HCT116 (cell line): ENCODE measurements at regions not wholly inside any gene's neighbourhood (a gene's known extent, or its start where the extent isn't known, plus 50 kb on each side); places are given as distances from the start of the nearest gene placed in this dataset.

Experiments
- ATAC-seq: fragments of 200-7000 bp; cut with Tn5 transposase; 2 replicates; pipeline ENCODE4 v1.9.1; 2020; ENCODE audit warnings: mild to moderate bottlenecking, moderate library complexity
- BruUV-seq: library from RNA; stranded (reverse); fragments of 400-500 nt; replicated peaks from 2 replicates; lab custom pipeline; 2021; lab: Mats Ljungman, UMichigan
- CTCF ChIA-PET: fragments of 300-600 bp; sonication (Branson Sonifier 250); formaldehyde crosslinking; loops from one replicate; lab custom pipeline; 2021; ENCODE audit warnings: antibody characterized with exemption; lab: Charles Lee
- POLR2A ChIA-PET: fragments of 300-600, 350-600 bp; sonication (Branson Sonifier 250); formaldehyde crosslinking; loops from one replicate; lab custom pipeline; 2021; ENCODE audit warnings: antibody characterized with exemption; lab: Charles Lee
- RAD21 ChIA-PET, 2 experiments: fragments of 300-600 bp; sonication (Branson Sonifier 250); formaldehyde crosslinking; loops; one replicate each; lab custom pipeline; 2023; ENCODE audit warnings: low total read pairs in 2 of 2; ENCODE audit not compliant: uncharacterized antibody in 2 of 2, unreplicated experiment in 2 of 2, low non-redundant PET in 1 of 2; lab: Charles Lee
- DNase-seq: peaks from one replicate; pipeline ENCODE4 v3.0.0-alpha.2; 2010; ENCODE audit warnings: low read depth, low spot score
- H2AFZ ChIP-seq: fragments of 200-600 bp; shearing (Covaris generic), sonication (generic); 2 replicates; pipeline ENCODE4 v1.6.1; 2017; ENCODE audit warnings: low read depth, mixed run types, mixed read lengths, antibody characterized with exemption, low read length; ENCODE audit not compliant: poor library complexity, severe bottlenecking
- H3K27ac ChIP-seq: 2 replicates; pipeline ENCODE4 v1.5.1; 2012; ENCODE audit warnings: low read depth, low read length
- H3K27me3 ChIP-seq: fragments of 200-600 bp; sonication (generic); 2 replicates; pipeline ENCODE4 v1.6.1; 2016; ENCODE audit warnings: mixed run types, low read length, mixed read lengths; ENCODE audit not compliant: insufficient read depth
- H3K36me3 ChIP-seq, 2 experiments: fragments of 200-500 bp in 1 of 2; fragments of 200-600 bp in 1 of 2; sonication (Bioruptor generic) in 1 of 2; sonication (generic) in 1 of 2; 2 replicates each; pipeline versions ENCODE4 v1.5.1 to v1.6.1; 2014 to 2016; ENCODE audit warnings: low read length in 2 of 2, inconsistent platforms in 1 of 2, mixed read lengths in 1 of 2, mixed run types in 1 of 2; ENCODE audit not compliant: insufficient read depth in 2 of 2, control insufficient read depth in 1 of 2
- H3K4me1 ChIP-seq, 2 experiments: fragments of 200-600 bp in 1 of 2; sonication (generic) in 1 of 2; 2 replicates each; pipeline versions ENCODE4 v1.5.1 to v1.6.1; 2012 to 2017; ENCODE audit warnings: low read length in 2 of 2, inconsistent platforms in 1 of 2, mild to moderate bottlenecking in 1 of 2, mixed read lengths in 1 of 2, mixed run types in 1 of 2, moderate library complexity in 1 of 2; ENCODE audit not compliant: insufficient read depth in 2 of 2, control insufficient read depth in 1 of 2
- H3K4me2 ChIP-seq: fragments of 200-600 bp; sonication (generic); 2 replicates; pipeline ENCODE4 v1.6.1; 2017; ENCODE audit warnings: mixed run types, low read length, mixed read lengths
- H3K4me3 ChIP-seq, 2 experiments: fragments of 200-600 bp in 1 of 2; sonication (generic) in 1 of 2; replicated peaks in 1 of 2; 2 replicates each; pipeline ENCODE4 v1.5.1; 2011 to 2016; ENCODE audit warnings: low read length in 2 of 2, control low read depth in 1 of 2, low read depth in 1 of 2, mild to moderate bottlenecking in 1 of 2, mixed read lengths in 1 of 2, mixed run types in 1 of 2
- H3K79me2 ChIP-seq: fragments of 200-600 bp; sonication (generic); 2 replicates; pipeline ENCODE4 v1.6.1; 2017; ENCODE audit warnings: mild to moderate bottlenecking, mixed run types, low read length, moderate library complexity, mixed read lengths; ENCODE audit not compliant: insufficient read depth
- H3K9ac ChIP-seq: fragments of 200-600 bp; sonication (generic); 2 replicates; pipeline ENCODE4 v1.6.1; 2016; ENCODE audit warnings: low read length, mixed read lengths
- H3K9me2 ChIP-seq: fragments of 200-600 bp; sonication (generic), shearing (Covaris generic); 2 replicates; pipeline ENCODE4 v1.6.1; 2017; ENCODE audit warnings: mixed run types, mild to moderate bottlenecking, moderate library complexity; ENCODE audit not compliant: insufficient read depth
- H3K9me3 ChIP-seq, 2 experiments: fragments of 200-500 bp in 1 of 2; fragments of 200-600 bp in 1 of 2; sonication (Bioruptor generic) in 1 of 2; sonication (generic) in 1 of 2; 2 replicates each; pipeline ENCODE4 v1.6.1; 2014 to 2017; ENCODE audit warnings: low read length in 2 of 2, mixed read lengths in 2 of 2, inconsistent platforms in 1 of 2, low read depth in 1 of 2, mild to moderate bottlenecking in 1 of 2, mixed run types in 1 of 2, moderate library complexity in 1 of 2; ENCODE audit not compliant: control insufficient read depth in 1 of 2, insufficient read depth in 1 of 2
- H4K20me1 ChIP-seq: fragments of 200-600 bp; sonication (generic), shearing (Covaris generic); 2 replicates; pipeline ENCODE4 v1.6.1; 2017; ENCODE audit warnings: mixed run types, mild to moderate bottlenecking, moderate library complexity; ENCODE audit not compliant: insufficient read depth
- ATF3 ChIP-seq: IDR thresholded peaks from 2 replicates; pipeline ENCODE4 v1.6.1; 2012
- CBX3 ChIP-seq: IDR thresholded peaks from 2 replicates; pipeline ENCODE4 v1.6.1; 2012; ENCODE audit warnings: low read depth
- CEBPB ChIP-seq: IDR thresholded peaks from 2 replicates; pipeline ENCODE4 v1.6.1; 2012; ENCODE audit warnings: low read depth
- CTCF ChIP-seq, 3 experiments: fragments of 200-600 bp in 1 of 3; sonication (generic) in 1 of 3; IDR thresholded peaks in 2 of 3; conservative IDR thresholded peaks in 1 of 3; 2 replicates each; pipeline ENCODE4 v1.5.1; 2012 to 2017; ENCODE audit warnings: low read depth in 2 of 3, low read length in 2 of 3, antibody characterized with exemption in 1 of 3, borderline replicate concordance in 1 of 3, control low read depth in 1 of 3, mild to moderate bottlenecking in 1 of 3, mixed read lengths in 1 of 3, mixed run types in 1 of 3, moderate library complexity in 1 of 3; ENCODE audit not compliant: insufficient read depth in 1 of 3
- EGR1 ChIP-seq: IDR thresholded peaks from 2 replicates; pipeline ENCODE4 v1.6.1; 2012; ENCODE audit warnings: low read depth
- ELF1 ChIP-seq: IDR thresholded peaks from 2 replicates; pipeline ENCODE4 v1.6.1; 2012; ENCODE audit warnings: low read depth, borderline replicate concordance
- EZH2 ChIP-seq: fragments of 200-600 bp; sonication (generic); IDR thresholded peaks from 2 replicates; pipeline ENCODE4 v1.6.1; 2017; ENCODE audit warnings: antibody characterized with exemption, mixed run types
- EZH2phosphoT487 ChIP-seq: fragments of 200-600 bp; IDR thresholded peaks from 2 replicates; pipeline ENCODE4 v1.6.1; 2018; ENCODE audit warnings: antibody characterized with exemption, borderline replicate concordance
- JUND ChIP-seq: IDR thresholded peaks from 2 replicates; pipeline ENCODE4 v1.6.1; 2012
- MAX ChIP-seq: IDR thresholded peaks from 2 replicates; pipeline ENCODE4 v1.6.1; 2012
- POLR2A ChIP-seq: IDR thresholded peaks from 2 replicates; pipeline ENCODE4 v1.7.0; 2011; ENCODE audit warnings: borderline replicate concordance; ENCODE audit not compliant: insufficient read depth, insufficient read length; ENCODE audit errors: extremely low read depth
- REST ChIP-seq: IDR thresholded peaks from 2 replicates; pipeline ENCODE4 v1.6.1; 2012; ENCODE audit warnings: low read depth
- SIN3A ChIP-seq: IDR thresholded peaks from 2 replicates; pipeline ENCODE4 v1.6.1; 2012; ENCODE audit warnings: low read depth
- TCF7L2 ChIP-seq: IDR thresholded peaks from 2 replicates; pipeline ENCODE4 v1.7.0; 2011; ENCODE audit warnings: borderline replicate concordance, inconsistent platforms; ENCODE audit not compliant: insufficient read depth, insufficient read length; ENCODE audit errors: extremely low read depth
- ZBTB33 ChIP-seq: IDR thresholded peaks from 2 replicates; pipeline ENCODE4 v1.6.1; 2011; ENCODE audit warnings: mild to moderate bottlenecking, low read length, moderate library complexity; ENCODE audit not compliant: insufficient replicate concordance; ENCODE audit errors: extremely low read depth
- ZFX ChIP-seq: fragments of 450-650 bp; IDR thresholded peaks from 2 replicates; pipeline ENCODE4 v1.6.1; 2017
- ZNF274 ChIP-seq: fragments of 200-500 bp; sonication (Bioruptor generic); IDR thresholded peaks from 2 replicates; pipeline ENCODE4 v1.6.1; 2014; ENCODE audit warnings: mild to moderate bottlenecking, low read depth, low read length, inconsistent platforms
- intact Hi-C: fragments of 100-400 bp; cut with micrococcal nuclease; formaldehyde crosslinking; loops from 2 replicates; pipeline ENCODE4 v1.10.0; 2022

- H3K9me2 ChIP-seq, result no peaks in the 10 kb centered on the region
- H3K4me3 ChIP-seq, result no peak overlapping the region
- ChIA-PET POLR2A (no interaction called here), CTCF (no interaction called here), RAD21 (no interaction called here)
- H4K20me1 ChIP-seq, result no peaks in the 10 kb centered on the region
- no peaks in the 10 kb centered on the region for H3K79me2 ChIP-seq
- no peaks in the 10 kb centered on the region for H3K4me1 ChIP-seq
- no peak overlapping the region for H2AFZ ChIP-seq
- intact Hi-C loops, result no loop called here
- no peaks in the 10 kb centered on the region for H3K27me3 ChIP-seq
- no peak overlapping the region for H3K9ac ChIP-seq
- no peaks in the 10 kb centered on the region for H3K9me3 ChIP-seq
- no peak for DNase-seq
- no peak overlapping the region for H3K27ac ChIP-seq
- TF ChIP-seq EZH2, result no peak
- TF ChIP-seq SIN3A, result no peak
- TF ChIP-seq JUND, result no peak
- TF ChIP-seq ZNF274, result no peak
- no peak for TF ChIP-seq POLR2A
- no peak for TF ChIP-seq EZH2phosphoT487
- TF ChIP-seq CEBPB, result no peak
- no peak for TF ChIP-seq ZFX
- TF ChIP-seq ATF3, result no peak
- no peak for TF ChIP-seq MAX
- no peak for TF ChIP-seq EGR1
- TF ChIP-seq CTCF (IDR thresholded peaks at IDR 0.05 in 2 of 3, conservative IDR thresholded peaks at IDR 0.05 in 1 of 3; ENCODE audit: borderline replicate concordance in 1 of 3, insufficient read depth in 1 of 3, low read depth in 2 of 3, low read length in 2 of 3), result no peak
- TF ChIP-seq ZBTB33, result no peak
- no peak for TF ChIP-seq CBX3
- TF ChIP-seq ELF1, result no peak
- no peak for TF ChIP-seq TCF7L2
- TF ChIP-seq REST, result no peak
- no TSS peak for BruUV-seq
- no peak for ATAC-seq
- H3K4me2 ChIP-seq, result no peak overlapping the region
- H3K36me3 ChIP-seq, result no peaks in the 10 kb centered on the region
Measured at GRCh38 chr5:163222982-163223381, 214.4 kb upstream of the CCNG1 start.
